Osteocyte (in vitro differentiated cells): ENCODE measurements at regions not wholly inside any gene's neighbourhood (a gene's known extent, or its start where the extent isn't known, plus 50 kb on each side); places are given as distances from the start of the nearest gene placed in this dataset.
"Not testable (repeated sequence)": the region's sequence is repeated elsewhere in the genome, so short reads cannot be mapped to it uniquely, and the experiment has no call there.

ENCODE experiments used
- DNase-seq: peaks from one replicate; pipeline ENCODE4 v3.0.0; 2021; ENCODE audit warnings: mixed read lengths; ENCODE audit not compliant: unreplicated experiment; ENCODE audit errors: extremely low spot score
- H3K27ac Mint-ChIP-seq: one replicate; pipeline ENCODE4 v1.8.0; 2021; ENCODE audit warnings: mild to moderate bottlenecking, mixed read lengths; ENCODE audit not compliant: unreplicated experiment
- H3K27me3 Mint-ChIP-seq: one replicate; pipeline ENCODE4 v1.8.0; 2021; ENCODE audit warnings: mixed read lengths; ENCODE audit not compliant: unreplicated experiment
- H3K36me3 Mint-ChIP-seq: one replicate; pipeline ENCODE4 v1.8.0; 2021; ENCODE audit warnings: mixed read lengths; ENCODE audit not compliant: unreplicated experiment
- H3K4me1 Mint-ChIP-seq: one replicate; pipeline ENCODE4 v1.8.0; 2021; ENCODE audit warnings: mixed read lengths; ENCODE audit not compliant: unreplicated experiment
- H3K4me3 Mint-ChIP-seq: one replicate; pipeline ENCODE4 v1.8.0; 2021; ENCODE audit warnings: mild to moderate bottlenecking, moderate library complexity, mixed read lengths; ENCODE audit not compliant: unreplicated experiment
- H3K9me3 Mint-ChIP-seq: one replicate; pipeline ENCODE4 v1.8.0; 2021; ENCODE audit warnings: mixed read lengths; ENCODE audit not compliant: unreplicated experiment
- CTCF ChIP-seq: fragments of 200-600 bp; sonication (generic); IDR thresholded peaks from 2 replicates; pipeline ENCODE4 v1.5.0; 2021; ENCODE audit warnings: antibody characterized with exemption, mild to moderate bottlenecking, moderate library complexity

- TF ChIP-seq CTCF: no peak
- H3K9me3 Mint-ChIP-seq: no peaks in the 10 kb centered on the region
- DNase-seq: no peak
- H3K27ac Mint-ChIP-seq: peak overlapping the region; percentile 11
- H3K27me3 Mint-ChIP-seq: no peaks in the 10 kb centered on the region
- H3K36me3 Mint-ChIP-seq: no peaks in the 10 kb centered on the region
- peaks cover 16% of the 10 kb centered on the region for H3K4me1 Mint-ChIP-seq
- H3K4me3 Mint-ChIP-seq: no peak overlapping the region
Measured at GRCh38 chr12:84117190-84117589, 795.4 kb downstream of the SLC6A15 start.

GRCh38 chr12:84113666-84114065 is 798.9 kb downstream of the SLC6A15 start:
- H3K27me3 Mint-ChIP-seq: no peaks in the 10 kb centered on the region

GRCh38 chr12:84103886-84104285 is 808.7 kb downstream of the SLC6A15 start:
- peaks cover 59% of the 10 kb centered on the region for H3K9me3 Mint-ChIP-seq
- not testable (repeated sequence) for H3K27me3 Mint-ChIP-seq, H3K36me3 Mint-ChIP-seq, H3K4me1 Mint-ChIP-seq, H3K27ac Mint-ChIP-seq, DNase-seq, H3K4me3 Mint-ChIP-seq

More at GRCh38 chr12:84113666-84114065, 798.9 kb downstream of the SLC6A15 start:
- no peak for TF ChIP-seq CTCF
- Mint-ChIP-seq H3K36me3 (no peaks in the 10 kb centered on the region), H3K27ac (no peak overlapping the region), H3K4me3 (no peak overlapping the region), H3K9me3 (peaks cover 13% of the 10 kb centered on the region), H3K4me1 (peaks cover 16% of the 10 kb centered on the region)
- no peak for DNase-seq

GRCh38 chr12:84101963-84102362 is 810.6 kb downstream of the SLC6A15 start:
- not testable (repeated sequence) for H3K36me3 Mint-ChIP-seq, H3K27ac Mint-ChIP-seq, H3K27me3 Mint-ChIP-seq, H3K4me1 Mint-ChIP-seq, H3K4me3 Mint-ChIP-seq, DNase-seq
- H3K9me3 Mint-ChIP-seq: peaks cover 51% of the 10 kb centered on the region

GRCh38 chr12:84099591-84099990 is 813.0 kb downstream of the SLC6A15 start:
- DNase-seq, H3K4me3 Mint-ChIP-seq, H3K27ac Mint-ChIP-seq, H3K36me3 Mint-ChIP-seq, H3K4me1 Mint-ChIP-seq, H3K27me3 Mint-ChIP-seq: not testable (repeated sequence)
- H3K9me3 Mint-ChIP-seq: peaks cover 50% of the 10 kb centered on the region

- Mint-ChIP-seq H3K9me3 (peaks cover 5% of the 10 kb centered on the region), H3K27me3 (no peaks in the 10 kb centered on the region), H3K27ac (no peak overlapping the region), H3K4me3 (no peak overlapping the region), H3K36me3 (no peaks in the 10 kb centered on the region), H3K4me1 (no peaks in the 10 kb centered on the region)
- no peak for TF ChIP-seq CTCF
- DNase-seq: no peak
Measured at GRCh38 chr12:84091651-84092050, 820.9 kb downstream of the SLC6A15 start.

- no peak for DNase-seq
- Mint-ChIP-seq H3K27me3 (peaks cover 2% of the 10 kb centered on the region), H3K9me3 (no peaks in the 10 kb centered on the region), H3K4me3 (no peak overlapping the region), H3K36me3 (no peaks in the 10 kb centered on the region), H3K27ac (no peak overlapping the region), H3K4me1 (peaks cover 2% of the 10 kb centered on the region)
- no peak for TF ChIP-seq CTCF
Measured at GRCh38 chr12:84089356-84089755, 823.2 kb downstream of the SLC6A15 start.
